A549 (cell line): ENCODE measurements at regions not wholly inside any gene's neighbourhood (a gene's known extent, or its start where the extent isn't known, plus 50 kb on each side); places are given as distances from the start of the nearest gene placed in this dataset.

ENCODE experiments used
- ATAC-seq, 2 experiments: fragments of 200-7000 bp in 1 of 2; fragments of >200 bp in 1 of 2; cut with Nextera tagmentation in 1 of 2; cut with Tn5 transposase in 1 of 2; 3 replicates each; pipeline versions ENCODE4 v1.8.0 to v1.9.1; 2018 to 2020; ENCODE audit warnings: mild to moderate bottlenecking in 1 of 2, moderate library complexity in 1 of 2
- CTCF ChIA-PET: fragments of 300-600 bp; sonication (Branson Sonifier 250); formaldehyde crosslinking; extraction: SDS; loops from one replicate; lab custom pipeline; 2021; ENCODE audit warnings: antibody characterized with exemption, inconsistent platforms; lab: Yijun Ruan, JAX
- POLR2A ChIA-PET: fragments of 350-600 bp; formaldehyde crosslinking; extraction: SDS; loops from one replicate; lab custom pipeline; 2021; ENCODE audit warnings: antibody characterized with exemption, inconsistent platforms; lab: Yijun Ruan, JAX
- DNase-seq, 2 experiments: peaks; one replicate each; pipeline versions ENCODE4 v3.0.0 to v3.0.0-alpha.2; 2011 to 2016; ENCODE audit warnings: low read depth in 1 of 2, low spot score in 1 of 2
- FAIRE-seq: peaks from 2 replicates; lab custom pipeline; 2011; peaks lifted over from hg19 to GRCh38; lab: Jason Lieb, UNC
- H3K27ac ChIP-seq, 2 experiments: fragments of >200 bp; sonication (Bioruptor Twin); formaldehyde crosslinking; 3 replicates each; pipeline ENCODE4 v1.5.1; 2016 to 2017
- H3K4me1 ChIP-seq: fragments of >200 bp; sonication (Bioruptor Twin); formaldehyde crosslinking; 3 replicates; pipeline ENCODE4 v1.6.1; 2016
- H3K4me2 ChIP-seq: fragments of >200 bp; sonication (Bioruptor Twin); formaldehyde crosslinking; 3 replicates; pipeline ENCODE4 v1.6.1; 2016
- H3K4me3 ChIP-seq: fragments of >200 bp; sonication (Bioruptor Twin); formaldehyde crosslinking; 3 replicates; pipeline ENCODE4 v1.5.1; 2016
- H3K9me3 ChIP-seq: fragments of >200 bp; sonication (Bioruptor Twin); formaldehyde crosslinking; 3 replicates; pipeline ENCODE4 v1.6.1; 2016
- ATOH8 ChIP-seq: fragments of 250-450 bp; sonication (Bioruptor Pico); IDR thresholded peaks from 2 replicates; pipeline ENCODE4 v1.5.0; 2020; ENCODE audit warnings: low read depth, mild to moderate bottlenecking, moderate library complexity
- BCL3 ChIP-seq: fragments of >200 bp; sonication (Bioruptor Twin); formaldehyde crosslinking; IDR thresholded peaks from 3 replicates; pipeline ENCODE4 v1.6.1; 2016
- CBX2 ChIP-seq: fragments of 200-600 bp; sonication (generic); IDR thresholded peaks from 2 replicates; pipeline ENCODE4 v1.6.1; 2016; ENCODE audit warnings: low read depth, mild to moderate bottlenecking, borderline replicate concordance
- CHD2 ChIP-seq: fragments of 150-350 bp; IDR thresholded peaks from 2 replicates; pipeline ENCODE4 v1.6.1; 2014; ENCODE audit warnings: low read length; ENCODE audit not compliant: partially characterized antibody
- CTCF ChIP-seq: fragments of >200 bp; sonication (Bioruptor Twin); formaldehyde crosslinking; IDR thresholded peaks from 3 replicates; pipeline ENCODE4 v1.5.1; 2016
- EHF ChIP-seq: fragments of 250-450 bp; sonication (Bioruptor Pico); IDR thresholded peaks from 2 replicates; pipeline ENCODE4 v1.5.0; 2020; ENCODE audit warnings: mild to moderate bottlenecking
- EHMT2 ChIP-seq: fragments of 200-600 bp; sonication (generic); IDR thresholded peaks from 2 replicates; pipeline ENCODE4 v1.6.1; 2016; ENCODE audit warnings: antibody characterized with exemption, low read depth, mild to moderate bottlenecking, moderate library complexity
- ELK1 ChIP-seq: fragments of 150-350 bp; IDR thresholded peaks from 2 replicates; pipeline ENCODE4 v1.6.1; 2014; ENCODE audit warnings: low read depth, mild to moderate bottlenecking, low read length
- FOSB ChIP-seq: fragments of 250-450 bp; sonication (Bioruptor Pico); IDR thresholded peaks from 2 replicates; pipeline ENCODE4 v1.5.0; 2020; ENCODE audit warnings: mild to moderate bottlenecking, moderate library complexity
- FOXS1 ChIP-seq: fragments of 250-450 bp; sonication (Bioruptor Pico); IDR thresholded peaks from 2 replicates; pipeline ENCODE4 v1.5.0; 2020; ENCODE audit warnings: mild to moderate bottlenecking, moderate library complexity
- HDAC2 ChIP-seq: fragments of 200-600 bp; sonication (generic); IDR thresholded peaks from 2 replicates; pipeline ENCODE4 v1.6.1; 2016
- HEYL ChIP-seq: fragments of 250-450 bp; sonication (Bioruptor Pico); IDR thresholded peaks from 2 replicates; pipeline ENCODE4 v1.8.0; 2021; ENCODE audit warnings: mild to moderate bottlenecking, moderate library complexity
- HMGXB4 ChIP-seq: fragments of 250-450 bp; sonication (Bioruptor Pico); IDR thresholded peaks from 2 replicates; pipeline ENCODE4 v1.5.0; 2021; ENCODE audit warnings: mild to moderate bottlenecking, moderate library complexity, borderline replicate concordance
- HOXA7 ChIP-seq: fragments of 250-450 bp; sonication (Bioruptor Pico); IDR thresholded peaks from 2 replicates; pipeline ENCODE4 v1.5.0; 2020; ENCODE audit warnings: mild to moderate bottlenecking, moderate library complexity
- KDM5A ChIP-seq: fragments of 200-600 bp; sonication (generic); IDR thresholded peaks from 2 replicates; pipeline ENCODE4 v1.6.1; 2016; ENCODE audit warnings: antibody characterized with exemption, mild to moderate bottlenecking
- NPAS2 ChIP-seq: fragments of 250-450 bp; sonication (Bioruptor Pico); IDR thresholded peaks from 2 replicates; pipeline ENCODE4 v1.8.0; 2022; ENCODE audit warnings: mild to moderate bottlenecking, moderate library complexity, borderline replicate concordance
- POLR2A ChIP-seq: IDR thresholded peaks from 2 replicates; pipeline ENCODE4 v1.6.1; 2012; ENCODE audit warnings: mild to moderate bottlenecking, low read length
- RAD21 ChIP-seq, 2 experiments: fragments of >200 bp in 1 of 2; sonication (Bioruptor Twin) in 1 of 2; formaldehyde crosslinking in 1 of 2; IDR thresholded peaks in 1 of 2; conservative IDR thresholded peaks in 1 of 2; 2 replicates in 1 of 2; 3 replicates in 1 of 2; pipeline ENCODE4 v1.6.1; 2012 to 2018; ENCODE audit warnings: inconsistent platforms in 1 of 2
- RARB ChIP-seq: fragments of 250-450 bp; sonication (Bioruptor Pico); IDR thresholded peaks from 2 replicates; pipeline ENCODE4 v1.8.0; 2021; ENCODE audit warnings: mild to moderate bottlenecking, moderate library complexity
- RFX5 ChIP-seq: fragments of 450-650 bp; IDR thresholded peaks from 2 replicates; pipeline ENCODE4 v1.7.1; 2014; ENCODE audit warnings: antibody characterized with exemption, mild to moderate bottlenecking, moderate library complexity
- RNF2 ChIP-seq: fragments of 200-600 bp; sonication (generic); IDR thresholded peaks from 2 replicates; pipeline ENCODE4 v1.6.1; 2016; ENCODE audit warnings: low read depth, mild to moderate bottlenecking, antibody characterized with exemption, moderate library complexity, borderline replicate concordance
- SREBF2 ChIP-seq: fragments of 450-650 bp; IDR thresholded peaks from 2 replicates; pipeline ENCODE4 v1.6.1; 2014; ENCODE audit warnings: mild to moderate bottlenecking, moderate library complexity
- USF2 ChIP-seq: fragments of 450-650 bp; IDR thresholded peaks from 2 replicates; pipeline ENCODE4 v1.6.1; 2014; ENCODE audit warnings: antibody characterized with exemption
- ZC3H11A ChIP-seq: fragments of 450-650 bp; IDR thresholded peaks from 2 replicates; pipeline ENCODE4 v1.6.1; 2014; ENCODE audit warnings: antibody characterized with exemption, mild to moderate bottlenecking
- WGBS: methylation state at CpG from one replicate; pipeline ENCODE4 v1.1.6; 2017; ENCODE audit errors: missing lambda C conversion rate; 5-methylcytosine and 5-hydroxymethylcytosine counted together

GRCh38 chr18:45174629-45175136 is 440.6 kb upstream of the SLC14A2 start:
- DNase-seq, result no peak
- no peak overlapping the region for H3K27ac ChIP-seq
- H3K4me1 ChIP-seq, result peaks cover 7% of the 10 kb centered on the region; the same call in 1 of the 3 replicates
- ATAC-seq, result no peak
- no peaks in the 10 kb centered on the region for H3K9me3 ChIP-seq
- TF ChIP-seq ATOH8 (CRISPR knock-in tag) (no peak), BCL3 (no peak), RARB (no peak), POLR2A (no peak), ZC3H11A (no peak), USF2 (no peak), NPAS2 (CRISPR knock-in tag) (no peak), HMGXB4 (no peak)
- TF ChIP-seq, all 56 proteins: peak for 0
- ChIA-PET CTCF (no interaction called here), POLR2A (no interaction called here)
- Histone ChIP-seq H3K4me3 (no peak overlapping the region), H3K4me2 (no peak overlapping the region)
- WGBS, result 62% methylated on average over 3 of the region's 3 CpGs
- FAIRE-seq, result no peak

GRCh38 chr18:45175511-45175910 is 439.8 kb upstream of the SLC14A2 start:
- Histone ChIP-seq H3K4me3 (no peak overlapping the region), H3K9me3 (no peaks in the 10 kb centered on the region), H3K4me2 (no peak overlapping the region), H3K4me1 (no peaks in the 10 kb centered on the region), H3K27ac (no peak overlapping the region)
- WGBS, result 88% methylated on average over 2 of the region's 2 CpGs
- ATAC-seq, result no peak
- TF ChIP-seq CHD2, result no peak
- no peak for TF ChIP-seq FOSB
- TF ChIP-seq EHF (CRISPR knock-in tag), result no peak
- TF ChIP-seq RAD21 (conservative IDR thresholded peaks at IDR 0.05 in 1 of 2, IDR thresholded peaks at IDR 0.05 in 1 of 2), result no peak
- no peak for TF ChIP-seq POLR2A
- TF ChIP-seq HOXA7 (CRISPR knock-in tag), result no peak
- TF ChIP-seq CBX2, result no peak
- no peak for TF ChIP-seq RNF2
- TF ChIP-seq ELK1, result no peak
- TF ChIP-seq FOXS1 (CRISPR knock-in tag), result no peak
- no peak for TF ChIP-seq ZC3H11A
- no peak for TF ChIP-seq KDM5A
- no peak for TF ChIP-seq HEYL (CRISPR knock-in tag)
- no peak for TF ChIP-seq SREBF2
- TF ChIP-seq CTCF, result no peak
- no peak for TF ChIP-seq HDAC2
- TF ChIP-seq EHMT2, result no peak
- no peak for TF ChIP-seq RFX5
- FAIRE-seq, result no peak
- ChIA-PET POLR2A (no interaction called here), CTCF (no interaction called here)
- no peak for DNase-seq
